H9 (cell line): ENCODE measurements at regions not wholly inside any gene's neighbourhood (a gene's known extent, or its start where the extent isn't known, plus 50 kb on each side); places are given as distances from the start of the nearest gene placed in this dataset.

Source experiments
- DNase-seq: peaks from one replicate; pipeline ENCODE4 v3.0.0-alpha.2; 2017
- H2AFZ ChIP-seq: one replicate; pipeline ENCODE4 v1.6.1; 2013; ENCODE audit warnings: mild to moderate bottlenecking, low read length, control low read depth, moderate library complexity
- H2AK5ac ChIP-seq: 2 replicates; pipeline ENCODE4 v1.6.1; 2013; ENCODE audit warnings: low read length, control low read depth, mixed read lengths; ENCODE audit not compliant: insufficient read length
- H2BK120ac ChIP-seq: one replicate; pipeline ENCODE4 v1.6.1; 2013; ENCODE audit warnings: low read depth, mild to moderate bottlenecking, low read length, control low read depth, inconsistent platforms; ENCODE audit not compliant: poor library complexity, severe bottlenecking
- H2BK12ac ChIP-seq: 2 replicates; pipeline ENCODE4 v1.6.1; 2013; ENCODE audit warnings: low read length, control low read depth, mixed read lengths, low read depth; ENCODE audit not compliant: insufficient read length
- H2BK15ac ChIP-seq: 2 replicates; pipeline ENCODE4 v1.6.1; 2013; ENCODE audit warnings: low read depth, low read length, control low read depth
- H2BK20ac ChIP-seq: one replicate; pipeline ENCODE4 v1.6.1; 2013; ENCODE audit warnings: low read depth, mild to moderate bottlenecking, low read length, control low read depth, inconsistent platforms; ENCODE audit not compliant: poor library complexity, severe bottlenecking
- H2BK5ac ChIP-seq: 2 replicates; pipeline ENCODE4 v1.6.1; 2013; ENCODE audit warnings: low read length, control low read depth, mixed read lengths; ENCODE audit not compliant: insufficient read length
- H3K14ac ChIP-seq: 2 replicates; pipeline ENCODE4 v1.6.1; 2013; ENCODE audit warnings: low read length, control low read depth; ENCODE audit not compliant: insufficient read depth
- H3K18ac ChIP-seq: 2 replicates; pipeline ENCODE4 v1.6.1; 2013; ENCODE audit warnings: low read depth, mild to moderate bottlenecking, mixed read lengths, low read length, control low read depth; ENCODE audit not compliant: insufficient read length
- H3K23ac ChIP-seq: 2 replicates; pipeline ENCODE4 v1.6.1; 2013; ENCODE audit warnings: low read length, control low read depth, mixed read lengths, low read depth; ENCODE audit not compliant: insufficient read length
- H3K23me2 ChIP-seq: 2 replicates; pipeline ENCODE4 v1.6.1; 2013; ENCODE audit warnings: low read depth, mild to moderate bottlenecking, mixed read lengths, low read length, control low read depth; ENCODE audit not compliant: insufficient read length, poor library complexity, severe bottlenecking
- H3K27ac ChIP-seq: 2 replicates; pipeline ENCODE4 v1.5.1; 2013; ENCODE audit warnings: low read length, control low read depth, mixed read lengths, low read depth; ENCODE audit not compliant: insufficient read length
- H3K27me3 ChIP-seq: 2 replicates; pipeline ENCODE4 v1.6.1; 2013; ENCODE audit warnings: low read length, control low read depth, inconsistent platforms; ENCODE audit not compliant: insufficient read depth
- H3K4ac ChIP-seq: 2 replicates; pipeline ENCODE4 v1.6.1; 2013; ENCODE audit warnings: low read depth, mild to moderate bottlenecking, control low read depth, inconsistent platforms, low read length, moderate library complexity
- H3K4me1 ChIP-seq: 2 replicates; pipeline ENCODE4 v1.6.1; 2013; ENCODE audit warnings: low read length, control low read depth, inconsistent platforms; ENCODE audit not compliant: insufficient read depth
- H3K4me2 ChIP-seq: 2 replicates; pipeline ENCODE4 v1.6.1; 2013; ENCODE audit warnings: low read length, control low read depth, mixed read lengths; ENCODE audit not compliant: insufficient read length, insufficient read depth
- H3K56ac ChIP-seq: 2 replicates; pipeline ENCODE4 v1.6.1; 2013; ENCODE audit warnings: low read depth, mild to moderate bottlenecking, mixed read lengths, low read length, control low read depth; ENCODE audit not compliant: insufficient read length
- H3K79me1 ChIP-seq: 2 replicates; pipeline ENCODE4 v1.6.1; 2013; ENCODE audit warnings: low read depth, mild to moderate bottlenecking, moderate library complexity, low read length, control low read depth, inconsistent platforms; ENCODE audit not compliant: insufficient read depth, poor library complexity, severe bottlenecking
- H3K79me2 ChIP-seq: 2 replicates; pipeline ENCODE4 v1.6.1; 2013; ENCODE audit warnings: low read length, control low read depth, inconsistent platforms; ENCODE audit not compliant: insufficient read depth
- H3K9ac ChIP-seq: 2 replicates; pipeline ENCODE4 v1.6.1; 2013; ENCODE audit warnings: low read length, control low read depth, mixed read lengths; ENCODE audit not compliant: insufficient read length; ENCODE audit errors: extremely low read depth
- H3K9me3 ChIP-seq: one replicate; pipeline ENCODE4 v1.6.1; 2013; ENCODE audit warnings: low read depth, low read length, inconsistent platforms; ENCODE audit not compliant: control insufficient read depth
- H3T11ph ChIP-seq: one replicate; pipeline ENCODE4 v1.6.1; 2013; ENCODE audit warnings: mild to moderate bottlenecking, low read length, control low read depth, inconsistent platforms
- H4K20me1 ChIP-seq: one replicate; pipeline ENCODE4 v1.6.1; 2013; ENCODE audit not compliant: control insufficient read depth, insufficient read length, insufficient read depth
- H4K5ac ChIP-seq: 2 replicates; pipeline ENCODE4 v1.6.1; 2013; ENCODE audit warnings: low read depth, mild to moderate bottlenecking, mixed read lengths, low read length, control low read depth; ENCODE audit not compliant: insufficient read length
- H4K8ac ChIP-seq: replicated peaks from 2 replicates; pipeline ENCODE4 v1.6.1; 2013; ENCODE audit warnings: low read length, control low read depth, mixed read lengths, low read depth; ENCODE audit not compliant: insufficient read length
- H4K91ac ChIP-seq: 2 replicates; pipeline ENCODE4 v1.6.1; 2013; ENCODE audit warnings: low read depth, mild to moderate bottlenecking, moderate library complexity, mixed read lengths, low read length, control low read depth; ENCODE audit not compliant: insufficient read length
- H3K27ac Mint-ChIP-seq, 3 experiments: 2 replicates in 2 of 3; 3 replicates in 1 of 3; pipeline ENCODE4 v1.8.0; 2020 to 2021; ENCODE audit warnings: mixed read lengths in 3 of 3, mild to moderate bottlenecking in 1 of 3, moderate library complexity in 1 of 3
- H3K27me3 Mint-ChIP-seq: 2 replicates; pipeline ENCODE4 v1.8.0; 2021; ENCODE audit warnings: low read depth, mild to moderate bottlenecking, moderate library complexity, mixed read lengths
- H3K36me3 Mint-ChIP-seq, 3 experiments: 2 replicates in 2 of 3; 3 replicates in 1 of 3; pipeline ENCODE4 v1.8.0; 2020 to 2021; ENCODE audit warnings: low read depth in 3 of 3, mixed read lengths in 3 of 3; ENCODE audit not compliant: insufficient read depth in 1 of 3
- H3K4me1 Mint-ChIP-seq, 2 experiments: 2 replicates each; pipeline ENCODE4 v1.8.0; 2020; ENCODE audit warnings: mixed read lengths in 2 of 2
- H3K4me3 Mint-ChIP-seq, 2 experiments: 2 replicates in 1 of 2; 3 replicates in 1 of 2; pipeline ENCODE4 v1.8.0; 2020 to 2021; ENCODE audit warnings: mild to moderate bottlenecking in 2 of 2, mixed read lengths in 2 of 2, moderate library complexity in 1 of 2
- H3K9me3 Mint-ChIP-seq, 2 experiments: 2 replicates in 1 of 2; 3 replicates in 1 of 2; pipeline ENCODE4 v1.8.0; 2020; ENCODE audit warnings: mild to moderate bottlenecking in 2 of 2, mixed read lengths in 2 of 2, moderate library complexity in 1 of 2
- WGBS: extraction: QIAGEN DNeasy Blood & Tissue Kit; methylation state at CpG from one replicate; pipeline ENCODE4 v1.1.7; 2013; ENCODE audit warnings: missing lambda C conversion rate, low lambda C conversion rate, mixed read lengths; ENCODE audit not compliant: insufficient read length; ENCODE audit errors: extremely low coverage; 5-methylcytosine and 5-hydroxymethylcytosine counted together
- TF ChIP-seq, protein P1 (sequence below): fragments of 200-600 bp; sonication (generic); conservative IDR thresholded peaks from 3 replicates; pipeline ENCODE4 v1.8.0; 2021; ENCODE audit warnings: antibody characterized with exemption, mild to moderate bottlenecking

DNA sequence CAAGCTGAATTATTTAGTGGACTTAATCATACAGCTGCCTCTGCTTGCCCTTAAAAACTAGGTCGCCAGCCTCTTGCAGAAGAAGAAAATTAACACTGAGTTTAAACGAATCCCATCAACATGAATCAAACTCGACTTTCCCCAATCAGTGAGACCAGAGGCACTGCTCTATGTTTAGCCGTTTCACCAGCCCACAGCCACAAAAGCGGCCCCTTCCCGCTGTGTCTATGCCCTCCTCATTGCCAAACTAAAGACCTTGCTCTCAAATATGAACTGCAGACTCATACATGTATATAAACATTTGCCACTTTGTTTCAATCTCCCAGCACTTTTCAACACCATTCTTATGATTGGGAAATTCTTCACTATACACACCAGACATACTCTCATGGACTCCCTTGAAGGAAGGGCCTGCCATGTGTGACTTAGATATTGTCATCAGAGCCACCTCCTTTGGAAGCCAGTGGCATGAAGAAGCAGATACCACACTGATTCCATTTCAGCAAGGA lies 105.8 kb upstream of the ADGRF1 start:
- Histone ChIP-seq H3K27me3 (no peaks in the 10 kb centered on the region), H2BK120ac (no peak overlapping the region), H3K9ac (no peak overlapping the region), H4K8ac (no peak overlapping the region), H3T11ph (no peak overlapping the region), H3K79me1 (no peaks in the 10 kb centered on the region), H3K9me3 (no peaks in the 10 kb centered on the region), H3K4me2 (no peak overlapping the region), H2BK15ac (no peak overlapping the region), H3K23ac (no peak overlapping the region), H4K91ac (no peak overlapping the region), H2BK20ac (no peak overlapping the region), H2BK12ac (no peak overlapping the region), H2AK5ac (no peak overlapping the region), H4K20me1 (no peaks in the 10 kb centered on the region), H3K18ac (no peak overlapping the region), H3K79me2 (no peaks in the 10 kb centered on the region), H2AFZ (no peak overlapping the region), H3K4me1 (peaks cover 20% of the 10 kb centered on the region), H4K5ac (no peak overlapping the region), H3K4ac (no peak overlapping the region), H3K14ac (no peak overlapping the region), H3K56ac (no peak overlapping the region), H3K27ac (no peak overlapping the region), H2BK5ac (no peak overlapping the region), H3K23me2 (no peaks in the 10 kb centered on the region)
- Mint-ChIP-seq H3K9me3 (peaks cover 0 to 3% of the 10 kb centered on the region in 2 experiments; a peak in 2 of 5 replicates), H3K27me3 (no peaks in the 10 kb centered on the region), H3K36me3 (peaks cover 0 to 2% (median 0%) of the 10 kb centered on the region in 3 experiments; a peak in 1 of 7 replicates), H3K4me1 (peaks cover 45 to 46% of the 10 kb centered on the region in 2 experiments), H3K27ac (peak overlapping the region in 1 of 3 experiments; percentile 38; a peak in 2 of 7 replicates), H3K4me3 (no peak overlapping the region)
- TF ChIP-seq, protein P1, sequence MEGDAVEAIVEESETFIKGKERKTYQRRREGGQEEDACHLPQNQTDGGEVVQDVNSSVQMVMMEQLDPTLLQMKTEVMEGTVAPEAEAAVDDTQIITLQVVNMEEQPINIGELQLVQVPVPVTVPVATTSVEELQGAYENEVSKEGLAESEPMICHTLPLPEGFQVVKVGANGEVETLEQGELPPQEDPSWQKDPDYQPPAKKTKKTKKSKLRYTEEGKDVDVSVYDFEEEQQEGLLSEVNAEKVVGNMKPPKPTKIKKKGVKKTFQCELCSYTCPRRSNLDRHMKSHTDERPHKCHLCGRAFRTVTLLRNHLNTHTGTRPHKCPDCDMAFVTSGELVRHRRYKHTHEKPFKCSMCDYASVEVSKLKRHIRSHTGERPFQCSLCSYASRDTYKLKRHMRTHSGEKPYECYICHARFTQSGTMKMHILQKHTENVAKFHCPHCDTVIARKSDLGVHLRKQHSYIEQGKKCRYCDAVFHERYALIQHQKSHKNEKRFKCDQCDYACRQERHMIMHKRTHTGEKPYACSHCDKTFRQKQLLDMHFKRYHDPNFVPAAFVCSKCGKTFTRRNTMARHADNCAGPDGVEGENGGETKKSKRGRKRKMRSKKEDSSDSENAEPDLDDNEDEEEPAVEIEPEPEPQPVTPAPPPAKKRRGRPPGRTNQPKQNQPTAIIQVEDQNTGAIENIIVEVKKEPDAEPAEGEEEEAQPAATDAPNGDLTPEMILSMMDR = no peak
- no peak for DNase-seq
- WGBS = no CpG with 5 or more reads among the region's 6 CpGs
